H1 (cell line): ENCODE measurements at regions not wholly inside any gene's neighbourhood (a gene's known extent, or its start where the extent isn't known, plus 50 kb on each side); places are given as distances from the start of the nearest gene placed in this dataset.

ENCODE experiments used
- CTCF ChIA-PET: fragments of 300-600 bp; sonication (Branson Sonifier 250); formaldehyde crosslinking; loops from one replicate; lab custom pipeline; 2021; ENCODE audit not compliant: partially characterized antibody; lab: Charles Lee
- POLR2A ChIA-PET: fragments of 300-600 bp; sonication (Branson Sonifier 250); formaldehyde crosslinking; loops from one replicate; lab custom pipeline; 2021; ENCODE audit warnings: inconsistent platforms; ENCODE audit not compliant: partially characterized antibody; lab: Charles Lee
- DNase-seq, 2 experiments: peaks; one replicate each; pipeline versions ENCODE4 v3.0.0 to v3.0.0-alpha.2; 2010 to 2022; ENCODE audit warnings: low spot score in 2 of 2, low read depth in 1 of 2, mixed read lengths in 1 of 2
- FAIRE-seq: peaks from 2 replicates; lab custom pipeline; 2011; peaks lifted over from hg19 to GRCh38; lab: Jason Lieb, UNC
- H2AFZ ChIP-seq: 2 replicates; pipeline ENCODE4 v1.8.1; 2012; ENCODE audit warnings: low read length, inconsistent platforms
- H2AK5ac ChIP-seq: 2 replicates; pipeline ENCODE4 v1.6.1; 2013; ENCODE audit warnings: low read depth, low read length
- H2BK120ac ChIP-seq: replicated peaks from 2 replicates; pipeline ENCODE3; 2013; ENCODE audit warnings: low read depth, low read length, inconsistent platforms
- H2BK12ac ChIP-seq: 2 replicates; pipeline ENCODE4 v1.6.1; 2013; ENCODE audit warnings: low read depth, low read length
- H2BK15ac ChIP-seq: 2 replicates; pipeline ENCODE4 v1.6.1; 2013; ENCODE audit warnings: low read length
- H2BK20ac ChIP-seq: 2 replicates; pipeline ENCODE4 v1.6.1; 2013; ENCODE audit warnings: low read length
- H2BK5ac ChIP-seq: 2 replicates; pipeline ENCODE4 v1.6.1; 2013; ENCODE audit warnings: low read depth, low read length
- H3K14ac ChIP-seq: 2 replicates; pipeline ENCODE4 v1.6.1; 2013; ENCODE audit warnings: inconsistent platforms; ENCODE audit not compliant: insufficient read length
- H3K18ac ChIP-seq: 2 replicates; pipeline ENCODE4 v1.6.1; 2013; ENCODE audit warnings: low read length; ENCODE audit errors: extremely low read depth
- H3K23ac ChIP-seq: 2 replicates; pipeline ENCODE4 v1.6.1; 2013; ENCODE audit warnings: inconsistent platforms; ENCODE audit not compliant: insufficient read length
- H3K23me2 ChIP-seq: 2 replicates; pipeline ENCODE4 v1.6.1; 2013; ENCODE audit warnings: low read depth, low read length
- H3K27ac ChIP-seq: 2 replicates; pipeline ENCODE4 v1.6.1; 2011; ENCODE audit warnings: low read depth, low read length, inconsistent platforms
- H3K27me3 ChIP-seq, 4 experiments: replicated peaks in 1 of 4; 1 replicate in 1 of 4; 2 replicates in 3 of 4; pipeline versions ENCODE4 v1.6.1 to v1.8.1; 2011 to 2013; ENCODE audit warnings: low read length in 3 of 4, mild to moderate bottlenecking in 3 of 4, inconsistent platforms in 2 of 4, mixed read lengths in 2 of 4, moderate library complexity in 1 of 4; ENCODE audit not compliant: control insufficient read depth in 3 of 4, insufficient read depth in 3 of 4; ENCODE audit errors: extremely low read depth in 1 of 4
- H3K36me3 ChIP-seq, 4 experiments: 2 replicates each; pipeline versions ENCODE4 v1.6.1 to v1.8.1; 2011 to 2013; ENCODE audit warnings: mild to moderate bottlenecking in 4 of 4, low read length in 3 of 4, moderate library complexity in 2 of 4, control low read depth in 1 of 4, inconsistent platforms in 1 of 4; ENCODE audit not compliant: insufficient read depth in 4 of 4, control insufficient read depth in 2 of 4
- H3K4ac ChIP-seq: replicated peaks from 2 replicates; pipeline ENCODE3; 2013; ENCODE audit warnings: low read length, low read depth, mixed read lengths, inconsistent platforms; ENCODE audit not compliant: insufficient read length
- H3K4me1 ChIP-seq, 4 experiments: replicated peaks in 1 of 4; 1 replicate in 1 of 4; 2 replicates in 3 of 4; pipeline versions ENCODE4 v1.6.1 to v1.8.1; 2011 to 2013; ENCODE audit warnings: low read length in 3 of 4, inconsistent platforms in 2 of 4, mixed read lengths in 1 of 4; ENCODE audit not compliant: insufficient read depth in 4 of 4, control insufficient read depth in 3 of 4
- H3K4me2 ChIP-seq, 2 experiments: 2 replicates each; pipeline versions ENCODE4 v1.6.1 to v1.8.1; 2011 to 2013; ENCODE audit warnings: low read depth in 2 of 2, low read length in 2 of 2, control low read depth in 1 of 2, inconsistent platforms in 1 of 2, mild to moderate bottlenecking in 1 of 2; ENCODE audit not compliant: insufficient read depth in 1 of 2
- H3K4me3 ChIP-seq, 4 experiments: fragments of 200-600, 300-600 bp in 1 of 4; sonication (generic), shearing (Covaris generic), sonication (Bioruptor Twin) in 1 of 4; 2 replicates each; pipeline versions ENCODE4 v1.5.1 to v1.8.1; 2011 to 2016; ENCODE audit warnings: low read length in 4 of 4, low read depth in 3 of 4, control low read depth in 2 of 4, inconsistent platforms in 2 of 4, mild to moderate bottlenecking in 2 of 4, mixed read lengths in 1 of 4, moderate library complexity in 1 of 4; ENCODE audit not compliant: insufficient read depth in 2 of 4; ENCODE audit errors: extremely low read depth in 1 of 4
- H3K56ac ChIP-seq: replicated peaks from 2 replicates; pipeline ENCODE3; 2013; ENCODE audit warnings: low read depth, mild to moderate bottlenecking, mixed read lengths, low read length, inconsistent platforms; ENCODE audit not compliant: insufficient read length
- H3K79me1 ChIP-seq: 2 replicates; pipeline ENCODE4 v1.6.1; 2013; ENCODE audit warnings: low read depth, low read length, control low read depth
- H3K79me2 ChIP-seq, 2 experiments: 2 replicates each; pipeline versions ENCODE4 v1.6.1 to v1.8.1; 2012 to 2013; ENCODE audit warnings: low read length in 2 of 2, mild to moderate bottlenecking in 2 of 2, inconsistent platforms in 1 of 2; ENCODE audit not compliant: insufficient read depth in 2 of 2, control insufficient read depth in 1 of 2
- H3K9ac ChIP-seq, 4 experiments: replicated peaks in 1 of 4; 1 replicate in 1 of 4; 2 replicates in 3 of 4; pipeline versions ENCODE4 v1.6.1 to v1.8.1; 2011 to 2013; ENCODE audit warnings: low read depth in 3 of 4, low read length in 3 of 4, control low read depth in 2 of 4, mild to moderate bottlenecking in 2 of 4, moderate library complexity in 2 of 4, inconsistent platforms in 1 of 4; ENCODE audit errors: extremely low read depth in 1 of 4
- H3K9me3 ChIP-seq, 2 experiments: 2 replicates each; pipeline versions ENCODE4 v1.6.1 to v1.8.1; 2012 to 2013; ENCODE audit warnings: mild to moderate bottlenecking in 2 of 2, moderate library complexity in 2 of 2, control low read depth in 1 of 2, inconsistent platforms in 1 of 2, low read depth in 1 of 2, low read length in 1 of 2, mixed read lengths in 1 of 2; ENCODE audit not compliant: insufficient read depth in 2 of 2
- H4K20me1 ChIP-seq, 2 experiments: replicated peaks in 1 of 2; 2 replicates each; pipeline versions ENCODE3 to v1.8.1; 2011 to 2013; ENCODE audit warnings: inconsistent platforms in 2 of 2, low read length in 2 of 2, mild to moderate bottlenecking in 1 of 2; ENCODE audit not compliant: insufficient read depth in 2 of 2, control insufficient read depth in 1 of 2
- H4K5ac ChIP-seq: 2 replicates; pipeline ENCODE4 v1.6.1; 2013; ENCODE audit warnings: low read length, low read depth, mixed read lengths, inconsistent platforms; ENCODE audit not compliant: insufficient read length
- H4K8ac ChIP-seq: 2 replicates; pipeline ENCODE4 v1.8.0; 2013; ENCODE audit warnings: mild to moderate bottlenecking, moderate library complexity, low read length, inconsistent platforms; ENCODE audit not compliant: insufficient read depth; ENCODE audit errors: extremely low read depth
- H4K91ac ChIP-seq: replicated peaks from 2 replicates; pipeline ENCODE3; 2013; ENCODE audit warnings: low read length, mixed read lengths, inconsistent platforms; ENCODE audit not compliant: insufficient read length
- BCL11A ChIP-seq, 2 experiments: IDR thresholded peaks; one replicate each; pipeline ENCODE4 v1.6.1; 2011; ENCODE audit warnings: low read depth in 2 of 2, low read length in 2 of 2, mild to moderate bottlenecking in 2 of 2
- CBX5 ChIP-seq: fragments of 300-800, 300-1000 bp; sonication (generic); IDR thresholded peaks from 2 replicates; pipeline ENCODE4 v1.7.1; 2016; ENCODE audit warnings: antibody characterized with exemption, low read length, low read depth
- CHD2 ChIP-seq: IDR thresholded peaks from 2 replicates; pipeline ENCODE4 v1.6.1; 2012; ENCODE audit warnings: low read length, improper control_type of control experiment
- CREB1 ChIP-seq: IDR thresholded peaks from 2 replicates; pipeline ENCODE4 v1.6.1; 2012; ENCODE audit warnings: inconsistent platforms
- EZH2 ChIP-seq: fragments of 200-600 bp; sonication (generic); IDR thresholded peaks from 2 replicates; pipeline ENCODE4 v1.7.1; 2012; ENCODE audit warnings: low read depth, mild to moderate bottlenecking, moderate library complexity, low read length, inconsistent platforms; ENCODE audit not compliant: severe bottlenecking
- GABPA ChIP-seq: IDR thresholded peaks from 2 replicates; pipeline ENCODE4 v1.6.1; 2011; ENCODE audit warnings: mild to moderate bottlenecking, low read length, moderate library complexity, borderline replicate concordance; ENCODE audit not compliant: insufficient read depth
- JUN ChIP-seq: IDR thresholded peaks from 2 replicates; pipeline ENCODE4 v1.6.1; 2011; ENCODE audit warnings: low read depth, mild to moderate bottlenecking, improper control_type of control experiment, low read length
- KDM4A ChIP-seq: IDR thresholded peaks from one replicate; pipeline ENCODE4 v1.7.1; 2012; ENCODE audit warnings: low read depth, mild to moderate bottlenecking, moderate library complexity, low read length, inconsistent platforms; ENCODE audit not compliant: severe bottlenecking
- POLR2A ChIP-seq, 2 experiments: IDR thresholded peaks; 1 replicate in 1 of 2; 2 replicates in 1 of 2; pipeline ENCODE4 v1.6.1; 2011; ENCODE audit warnings: low read depth in 2 of 2, low read length in 2 of 2, mild to moderate bottlenecking in 2 of 2; ENCODE audit errors: control extremely low read depth in 1 of 2
- RFX5 ChIP-seq: IDR thresholded peaks from 2 replicates; pipeline ENCODE4 v1.6.1; 2011; ENCODE audit warnings: low read depth, low read length, improper control_type of control experiment, borderline replicate concordance
- SAP30 ChIP-seq: fragments of 300-600 bp; sonication (generic); IDR thresholded peaks from 2 replicates; pipeline ENCODE4 v1.7.1; 2012; ENCODE audit warnings: low read length, moderate library complexity, mild to moderate bottlenecking, inconsistent platforms; ENCODE audit not compliant: insufficient read depth, insufficient replicate concordance
- SUZ12 ChIP-seq: fragments of 200-600 bp; sonication (generic); IDR thresholded peaks from 2 replicates; pipeline ENCODE4 v1.6.1; 2012; ENCODE audit warnings: mild to moderate bottlenecking, inconsistent platforms, low read length, moderate library complexity, mixed read lengths
- TCF12 ChIP-seq: IDR thresholded peaks from 2 replicates; pipeline ENCODE4 v1.6.1; 2011; ENCODE audit warnings: low read depth, mild to moderate bottlenecking, low read length
- TEAD4 ChIP-seq: IDR thresholded peaks from 2 replicates; pipeline ENCODE4 v1.6.1; 2012; ENCODE audit warnings: low read depth, low read length, inconsistent platforms, mixed read lengths
- YY1 ChIP-seq: IDR thresholded peaks from 2 replicates; pipeline ENCODE4 v1.6.1; 2011; ENCODE audit warnings: low read depth, mild to moderate bottlenecking, low read length
- TF ChIP-seq, protein P1 (sequence below): IDR thresholded peaks from 2 replicates; pipeline ENCODE4 v1.6.1; 2012; ENCODE audit warnings: inconsistent platforms

DNA sequence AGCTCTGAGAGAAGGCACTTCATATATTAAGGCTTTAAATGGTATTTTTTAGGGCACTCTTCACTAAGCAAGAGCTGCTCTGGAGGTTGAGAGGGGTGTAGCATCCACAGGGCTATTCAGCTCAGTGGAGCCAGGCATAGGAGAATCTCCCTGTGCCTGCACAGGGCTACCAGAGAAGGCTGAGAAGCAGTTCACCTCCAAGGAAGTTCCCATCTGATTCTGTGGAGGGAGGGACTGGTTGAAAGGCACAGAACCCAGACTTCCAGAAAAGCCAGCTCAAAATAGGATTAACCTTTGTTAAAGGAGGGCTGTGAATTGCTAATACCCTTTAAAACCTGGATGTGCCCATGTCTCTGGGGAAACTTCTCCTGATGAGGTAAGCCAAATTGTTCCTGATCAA is 304.5 kb downstream of the TTLL7 start:
- Histone ChIP-seq H3K18ac (peak overlapping the region; percentile 39; the same call in 1 of the 2 replicates), H2BK15ac (no peak overlapping the region), H4K8ac (no peak overlapping the region), H2AK5ac (no peak overlapping the region), H3K36me3 (no peaks in the 10 kb centered on the region), H3K14ac (no peak overlapping the region), H4K20me1 (no peaks in the 10 kb centered on the region), H3K4me1 (peaks cover 17 to 36% (median 30%) of the 10 kb centered on the region in 4 experiments), H3K4me3 (no peak overlapping the region), H3K4me2 (peak overlapping the region in 1 of 2 experiments; percentile 67; a peak in 1 of 4 replicates), H4K91ac (no peak overlapping the region), H3K56ac (no peak overlapping the region), H3K9ac (no peak overlapping the region), H3K23me2 (0 out of 2 replicates have a peak, but pooled peaks cover 1% of the 10 kb centered on the region), H2BK20ac (0 out of 2 replicates have a peak overlapping the region, but pooled peaks have one; percentile 41), H2BK12ac (peak overlapping the region; percentile 85), H3K23ac (no peak overlapping the region), H3K79me1 (no peaks in the 10 kb centered on the region), H2BK5ac (peak overlapping the region; percentile 72; the same call in 1 of the 2 replicates), H3K79me2 (no peaks in the 10 kb centered on the region), H3K9me3 (no peaks in the 10 kb centered on the region; a peak in 1 of 4 replicates), H4K5ac (no peak overlapping the region), H3K27ac (no peak overlapping the region), H3K4ac (no peak overlapping the region), H2BK120ac (peak overlapping the region; percentile 45), H3K27me3 (no peaks in the 10 kb centered on the region), H2AFZ (no peak overlapping the region)
- ChIA-PET POLR2A (interaction anchor here (1.3 kb wide), 1 partner anchor 22 kb away, joined by 4 read pairs; no protein-coding TSS in a partner anchor), CTCF (interaction anchor here (1.2 kb wide), 1 partner anchor 10 kb away, joined by 6 read pairs; no protein-coding TSS in a partner anchor)
- TF ChIP-seq JUN (no peak), BCL11A (IDR thresholded peaks at IDR 0.05; ENCODE audit: low read depth in 2 of 2, low read length in 2 of 2) (no peak), EZH2 (no peak), RFX5 (no peak), TCF12 (no peak), POLR2A (IDR thresholded peaks at IDR 0.05; ENCODE audit: control extremely low read depth in 1 of 2, low read depth in 2 of 2, low read length in 2 of 2) (no peak), YY1 (no peak), KDM4A (no peak), SUZ12 (no peak), TEAD4 (no peak), CHD2 (no peak), CBX5 (no peak), SAP30 (no peak), CREB1 (no peak), GABPA (no peak)
- TF ChIP-seq, protein P1, sequence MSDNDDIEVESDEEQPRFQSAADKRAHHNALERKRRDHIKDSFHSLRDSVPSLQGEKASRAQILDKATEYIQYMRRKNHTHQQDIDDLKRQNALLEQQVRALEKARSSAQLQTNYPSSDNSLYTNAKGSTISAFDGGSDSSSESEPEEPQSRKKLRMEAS, result no peak
- DNase-seq (no peak), FAIRE-seq (no peak)
